WTC11 (cell line): ENCODE measurements at regions not wholly inside any gene's neighbourhood (a gene's known extent, or its start where the extent isn't known, plus 50 kb on each side); places are given as distances from the start of the nearest gene placed in this dataset.

Source experiments
- ATAC-seq: fragments of 200-7000 bp; cut with Tn5 transposase; 2 replicates; pipeline ENCODE4 v1.10.0; 2021; ENCODE audit warnings: mild to moderate bottlenecking, moderate library complexity
- CTCF ChIA-PET: fragments of 300-600 bp; sonication (Branson Sonifier 250); formaldehyde crosslinking; loops from one replicate; lab custom pipeline; 2021; ENCODE audit warnings: antibody characterized with exemption; lab: Charles Lee
- POLR2A ChIA-PET: fragments of 350-600 bp; sonication (Branson Sonifier 250); formaldehyde crosslinking; loops from one replicate; lab custom pipeline; 2021; ENCODE audit warnings: antibody characterized with exemption; lab: Charles Lee
- DNase-seq: peaks from one replicate; pipeline ENCODE4 v3.0.0; 2021; ENCODE audit warnings: low spot score
- H3K27ac Mint-ChIP-seq: 2 replicates; pipeline ENCODE4 v1.8.0; 2021; ENCODE audit warnings: mixed read lengths
- H3K27me3 Mint-ChIP-seq: 2 replicates; pipeline ENCODE4 v1.8.0; 2021; ENCODE audit warnings: low read depth, mild to moderate bottlenecking, moderate library complexity, mixed read lengths
- H3K36me3 Mint-ChIP-seq: 2 replicates; pipeline ENCODE4 v1.8.0; 2021; ENCODE audit warnings: mixed read lengths
- H3K4me1 Mint-ChIP-seq: 2 replicates; pipeline ENCODE4 v1.8.0; 2022; ENCODE audit warnings: mixed read lengths
- H3K4me3 Mint-ChIP-seq: 2 replicates; pipeline ENCODE4 v1.8.0; 2021; ENCODE audit warnings: mild to moderate bottlenecking, moderate library complexity, mixed read lengths
- H3K9me3 Mint-ChIP-seq: 2 replicates; pipeline ENCODE4 v1.8.0; 2021; ENCODE audit warnings: mixed read lengths
- ARID4B ChIP-seq: sonication (generic); formaldehyde crosslinking; IDR thresholded peaks from 2 replicates; pipeline ENCODE4 v1.8.0; 2023; ENCODE audit warnings: missing genetic modification reagents, mild to moderate bottlenecking, borderline replicate concordance
- ATF1 ChIP-seq: sonication (generic); formaldehyde crosslinking; IDR thresholded peaks from 2 replicates; pipeline ENCODE4 v1.8.1; 2023; ENCODE audit warnings: mild to moderate bottlenecking, moderate library complexity, missing genetic modification reagents
- CBFB ChIP-seq: sonication (generic); formaldehyde crosslinking; IDR thresholded peaks from 2 replicates; pipeline ENCODE4 v1.8.1; 2022; ENCODE audit warnings: mild to moderate bottlenecking, low read depth, missing genetic modification reagents
- CREB1 ChIP-seq: sonication (generic); formaldehyde crosslinking; IDR thresholded peaks from 2 replicates; pipeline ENCODE4 v1.8.0; 2023; ENCODE audit warnings: mild to moderate bottlenecking, missing genetic modification reagents
- ELF4 ChIP-seq: sonication (generic); formaldehyde crosslinking; IDR thresholded peaks from 2 replicates; pipeline ENCODE4 v1.8.1; 2022; ENCODE audit warnings: low read depth, mild to moderate bottlenecking, moderate library complexity, missing genetic modification reagents
- FOXK1 ChIP-seq: sonication (generic); formaldehyde crosslinking; IDR thresholded peaks from 2 replicates; pipeline ENCODE4 v1.8.0; 2022; ENCODE audit warnings: mild to moderate bottlenecking, moderate library complexity, missing genetic modification reagents
- GTF2I ChIP-seq: fragments of 250-450 bp; sonication (Bioruptor Pico); conservative IDR thresholded peaks from 2 replicates; pipeline ENCODE4 v1.4.0; 2021; ENCODE audit warnings: mild to moderate bottlenecking
- MAX ChIP-seq: sonication (generic); formaldehyde crosslinking; IDR thresholded peaks from 2 replicates; pipeline ENCODE4 v1.8.0; 2022; ENCODE audit warnings: mild to moderate bottlenecking, missing genetic modification reagents
- MXD4 ChIP-seq: fragments of 250-450 bp; sonication (Bioruptor Pico); IDR thresholded peaks from 2 replicates; pipeline ENCODE4 v1.8.0; 2021; ENCODE audit warnings: mild to moderate bottlenecking, moderate library complexity, borderline replicate concordance
- NFATC4 ChIP-seq: fragments of 250-450 bp; sonication (Bioruptor Pico); IDR thresholded peaks from 2 replicates; pipeline ENCODE4 v1.9.0; 2021; ENCODE audit warnings: mild to moderate bottlenecking
- OVOL2 ChIP-seq: fragments of 250-450 bp; sonication (Bioruptor Pico); IDR thresholded peaks from 2 replicates; pipeline ENCODE4 v1.9.0; 2021; ENCODE audit warnings: mild to moderate bottlenecking, borderline replicate concordance
- PRRX2 ChIP-seq: fragments of 250-450 bp; sonication (Bioruptor Pico); IDR thresholded peaks from 2 replicates; pipeline ENCODE4 v1.8.0; 2021; ENCODE audit warnings: mild to moderate bottlenecking
- RORB ChIP-seq: fragments of 250-450 bp; sonication (Bioruptor Pico); IDR thresholded peaks from 2 replicates; pipeline ENCODE4 v1.9.0; 2021; ENCODE audit warnings: mild to moderate bottlenecking
- SMAD3 ChIP-seq: sonication (generic); formaldehyde crosslinking; IDR thresholded peaks from 2 replicates; pipeline ENCODE4 v1.8.0; 2022; ENCODE audit warnings: missing genetic modification reagents, mild to moderate bottlenecking, borderline replicate concordance
- SP1 ChIP-seq: sonication (generic); formaldehyde crosslinking; conservative IDR thresholded peaks from 2 replicates; pipeline ENCODE4 v1.8.1; 2022; ENCODE audit warnings: missing genetic modification reagents
- TEAD4 ChIP-seq: sonication (generic); formaldehyde crosslinking; IDR thresholded peaks from 2 replicates; pipeline ENCODE4 v1.8.0; 2022; ENCODE audit warnings: mild to moderate bottlenecking, missing genetic modification reagents
- TP53 ChIP-seq: sonication (generic); formaldehyde crosslinking; IDR thresholded peaks from 2 replicates; pipeline ENCODE4 v1.8.1; 2023; ENCODE audit warnings: mild to moderate bottlenecking, missing genetic modification reagents
- ZNF219 ChIP-seq: sonication (generic); formaldehyde crosslinking; IDR thresholded peaks from 2 replicates; pipeline ENCODE4 v1.8.0; 2023; ENCODE audit warnings: missing genetic modification reagents, mild to moderate bottlenecking, borderline replicate concordance
- TF ChIP-seq, protein P1 (sequence below): sonication (generic); formaldehyde crosslinking; conservative IDR thresholded peaks from 2 replicates; pipeline ENCODE4 v1.8.1; 2023; ENCODE audit warnings: mild to moderate bottlenecking, low read depth, missing genetic modification reagents, moderate library complexity
- TF ChIP-seq, protein P2 (sequence below): sonication (generic); formaldehyde crosslinking; IDR thresholded peaks from 2 replicates; pipeline ENCODE4 v1.8.0; 2022; ENCODE audit warnings: mild to moderate bottlenecking, missing genetic modification reagents

DNA sequence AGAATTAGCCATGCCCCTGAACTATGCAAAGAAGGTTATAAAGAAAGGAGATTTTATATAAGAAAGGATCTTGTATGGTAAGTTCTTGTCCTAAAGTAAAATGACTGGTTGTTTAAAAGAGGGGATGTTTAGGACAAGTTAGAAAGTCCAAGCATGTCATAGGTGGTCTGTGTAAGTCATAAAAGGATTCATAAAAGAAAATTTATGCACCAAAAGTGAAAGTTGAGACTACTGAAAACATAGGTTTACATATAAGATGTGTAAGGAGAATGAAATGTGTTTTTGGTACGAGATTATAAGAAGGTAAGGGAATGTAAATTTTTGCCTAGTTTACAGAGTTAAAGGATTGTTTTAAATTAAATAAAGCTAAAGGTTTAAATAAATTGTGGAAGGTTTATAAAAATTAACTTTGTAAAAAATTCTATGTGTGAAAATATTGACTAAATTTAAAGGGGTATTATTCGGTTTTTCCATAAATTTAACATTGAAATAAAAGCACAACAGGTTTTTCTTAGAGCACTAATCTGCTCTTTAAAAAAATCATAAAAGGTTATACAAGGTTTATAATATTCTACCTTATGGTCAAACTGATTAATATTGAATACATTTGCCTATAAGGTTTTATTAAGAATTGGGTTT is 93.6 kb upstream of the UST start:
- ATAC-seq, result no peak
- H3K4me1 Mint-ChIP-seq, result no peaks in the 10 kb centered on the region
- no peak overlapping the region for H3K4me3 Mint-ChIP-seq
- TF ChIP-seq SP1 (CRISPR knock-in tag), result no peak
- TF ChIP-seq PRRX2, result no peak
- TF ChIP-seq ELF4, result no peak
- no peak for TF ChIP-seq MXD4 (CRISPR knock-in tag)
- no peak for TF ChIP-seq RORB (CRISPR knock-in tag)
- peaks cover 9% of the 10 kb centered on the region for H3K27me3 Mint-ChIP-seq
- peaks cover 92% of the 10 kb centered on the region for H3K9me3 Mint-ChIP-seq
- DNase-seq, result no peak
- H3K36me3 Mint-ChIP-seq, result peaks cover 79% of the 10 kb centered on the region
- no peak overlapping the region for H3K27ac Mint-ChIP-seq
- ChIA-PET POLR2A (no interaction called here), CTCF (no interaction called here)

DNA sequence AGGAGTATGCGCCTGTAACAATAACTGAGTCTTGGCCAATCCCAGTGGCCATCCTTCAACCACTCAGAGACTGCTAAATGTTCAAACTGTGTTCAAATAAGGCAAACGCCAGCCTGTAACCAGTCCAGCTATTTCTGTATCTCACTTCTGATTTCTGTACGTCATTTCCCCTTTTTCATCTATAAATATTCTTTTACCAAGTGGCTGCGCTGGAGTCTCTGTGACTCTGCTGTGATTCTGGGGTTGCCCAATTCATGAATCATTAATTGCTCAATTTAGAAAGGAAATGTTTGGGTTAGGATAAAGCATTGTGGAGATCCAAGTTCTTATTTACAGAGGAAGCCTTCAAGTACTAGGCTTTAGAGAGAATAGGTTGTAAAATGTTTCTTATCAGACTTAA is 89.8 kb upstream of the UST start:
- Mint-ChIP-seq H3K27me3 (peaks cover 2% of the 10 kb centered on the region; the same call in 1 of the 2 replicates), H3K9me3 (peaks cover 86% of the 10 kb centered on the region)
- CTCF ChIA-PET, result no interaction called here
- POLR2A ChIA-PET, result no interaction called here
- TF ChIP-seq MAX (CRISPR knock-in tag) (no peak), CBFB (CRISPR knock-in tag) (no peak), ELF4 (no peak), TP53 (CRISPR knock-in tag) (no peak), FOXK1 (CRISPR knock-in tag) (no peak), TEAD4 (no peak), SMAD3 (no peak), ATF1 (CRISPR knock-in tag) (no peak), CREB1 (CRISPR knock-in tag) (no peak), OVOL2 (CRISPR knock-in tag) (no peak), MXD4 (CRISPR knock-in tag) (no peak), GTF2I (CRISPR knock-in tag) (no peak)
- TF ChIP-seq, protein P1, sequence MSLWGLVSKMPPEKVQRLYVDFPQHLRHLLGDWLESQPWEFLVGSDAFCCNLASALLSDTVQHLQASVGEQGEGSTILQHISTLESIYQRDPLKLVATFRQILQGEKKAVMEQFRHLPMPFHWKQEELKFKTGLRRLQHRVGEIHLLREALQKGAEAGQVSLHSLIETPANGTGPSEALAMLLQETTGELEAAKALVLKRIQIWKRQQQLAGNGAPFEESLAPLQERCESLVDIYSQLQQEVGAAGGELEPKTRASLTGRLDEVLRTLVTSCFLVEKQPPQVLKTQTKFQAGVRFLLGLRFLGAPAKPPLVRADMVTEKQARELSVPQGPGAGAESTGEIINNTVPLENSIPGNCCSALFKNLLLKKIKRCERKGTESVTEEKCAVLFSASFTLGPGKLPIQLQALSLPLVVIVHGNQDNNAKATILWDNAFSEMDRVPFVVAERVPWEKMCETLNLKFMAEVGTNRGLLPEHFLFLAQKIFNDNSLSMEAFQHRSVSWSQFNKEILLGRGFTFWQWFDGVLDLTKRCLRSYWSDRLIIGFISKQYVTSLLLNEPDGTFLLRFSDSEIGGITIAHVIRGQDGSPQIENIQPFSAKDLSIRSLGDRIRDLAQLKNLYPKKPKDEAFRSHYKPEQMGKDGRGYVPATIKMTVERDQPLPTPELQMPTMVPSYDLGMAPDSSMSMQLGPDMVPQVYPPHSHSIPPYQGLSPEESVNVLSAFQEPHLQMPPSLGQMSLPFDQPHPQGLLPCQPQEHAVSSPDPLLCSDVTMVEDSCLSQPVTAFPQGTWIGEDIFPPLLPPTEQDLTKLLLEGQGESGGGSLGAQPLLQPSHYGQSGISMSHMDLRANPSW, result no peak
- TF ChIP-seq, all 79 proteins: peak for 0
- Mint-ChIP-seq H3K36me3 (peaks cover 73% of the 10 kb centered on the region), H3K4me1 (no peaks in the 10 kb centered on the region), H3K27ac (no peak overlapping the region), H3K4me3 (no peak overlapping the region)
- no peak for DNase-seq
- no peak for ATAC-seq

GRCh38 chr6:148658681-148659430 is 88.0 kb upstream of the UST start:
- Mint-ChIP-seq H3K27me3 (no peaks in the 10 kb centered on the region), H3K9me3 (peaks cover 87% of the 10 kb centered on the region), H3K4me1 (no peaks in the 10 kb centered on the region), H3K4me3 (no peak overlapping the region), H3K36me3 (peaks cover 57% of the 10 kb centered on the region), H3K27ac (no peak overlapping the region)
- no peak for DNase-seq
- CTCF ChIA-PET, result no interaction called here
- POLR2A ChIA-PET, result no interaction called here
- TF ChIP-seq, protein P2, sequence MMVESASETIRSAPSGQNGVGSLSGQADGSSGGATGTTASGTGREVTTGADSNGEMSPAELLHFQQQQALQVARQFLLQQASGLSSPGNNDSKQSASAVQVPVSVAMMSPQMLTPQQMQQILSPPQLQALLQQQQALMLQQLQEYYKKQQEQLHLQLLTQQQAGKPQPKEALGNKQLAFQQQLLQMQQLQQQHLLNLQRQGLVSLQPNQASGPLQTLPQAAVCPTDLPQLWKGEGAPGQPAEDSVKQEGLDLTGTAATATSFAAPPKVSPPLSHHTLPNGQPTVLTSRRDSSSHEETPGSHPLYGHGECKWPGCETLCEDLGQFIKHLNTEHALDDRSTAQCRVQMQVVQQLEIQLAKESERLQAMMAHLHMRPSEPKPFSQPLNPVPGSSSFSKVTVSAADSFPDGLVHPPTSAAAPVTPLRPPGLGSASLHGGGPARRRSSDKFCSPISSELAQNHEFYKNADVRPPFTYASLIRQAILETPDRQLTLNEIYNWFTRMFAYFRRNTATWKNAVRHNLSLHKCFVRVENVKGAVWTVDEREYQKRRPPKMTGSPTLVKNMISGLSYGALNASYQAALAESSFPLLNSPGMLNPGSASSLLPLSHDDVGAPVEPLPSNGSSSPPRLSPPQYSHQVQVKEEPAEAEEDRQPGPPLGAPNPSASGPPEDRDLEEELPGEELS (CRISPR knock-in tag), result no peak
- TF ChIP-seq NFATC4 (CRISPR knock-in tag) (no peak), ZNF219 (CRISPR knock-in tag) (no peak), ARID4B (CRISPR knock-in tag) (no peak), RORB (CRISPR knock-in tag) (no peak)
- ATAC-seq, result no peak
